Endothelial cell of umbilical vein (primary cell): ENCODE measurements at regions not wholly inside any gene's neighbourhood (a gene's known extent, or its start where the extent isn't known, plus 50 kb on each side); places are given as distances from the start of the nearest gene placed in this dataset.

Source experiments
- BruUV-seq: library from RNA; stranded (reverse); fragments of 400-500 nt; replicated peaks from 2 replicates; lab custom pipeline; 2021; lab: Mats Ljungman, UMichigan
- CTCF ChIA-PET: fragments of 300-600, 350-600 bp; sonication (Branson Sonifier 250); formaldehyde crosslinking; loops from one replicate; lab custom pipeline; 2021; ENCODE audit warnings: antibody characterized with exemption, inconsistent platforms; lab: Charles Lee
- POLR2A ChIA-PET: fragments of 300-600, 350-600 bp; sonication (Branson Sonifier 250); formaldehyde crosslinking; loops from one replicate; lab custom pipeline; 2021; ENCODE audit warnings: antibody characterized with exemption, inconsistent platforms; lab: Charles Lee
- DNase-seq: peaks from one replicate; pipeline ENCODE4 v3.0.0-alpha.2; 2011; ENCODE audit warnings: low read depth, low spot score
- FAIRE-seq: peaks from 2 replicates; lab custom pipeline; 2011; peaks lifted over from hg19 to GRCh38; lab: Jason Lieb, UNC
- H2AFZ ChIP-seq: 2 replicates; pipeline ENCODE4 v1.6.0; 2012; ENCODE audit warnings: low read depth, low read length, control low read depth, inconsistent platforms
- H3K27ac ChIP-seq: 2 replicates; pipeline ENCODE4 v1.5.1; 2011; ENCODE audit warnings: low read depth, mild to moderate bottlenecking, control low read depth, low read length, moderate library complexity; ENCODE audit not compliant: insufficient read depth
- H3K27me3 ChIP-seq, 2 experiments: 2 replicates each; pipeline versions ENCODE4 v1.6.0 to v1.6.1; 2011; ENCODE audit warnings: low read length in 2 of 2, mixed read lengths in 1 of 2; ENCODE audit not compliant: control insufficient read depth in 2 of 2, insufficient read depth in 2 of 2
- H3K36me3 ChIP-seq, 2 experiments: 2 replicates in 1 of 2; 3 replicates in 1 of 2; pipeline ENCODE4 v1.5.1; 2011; ENCODE audit warnings: low read length in 2 of 2, mild to moderate bottlenecking in 1 of 2, moderate library complexity in 1 of 2; ENCODE audit not compliant: control insufficient read depth in 2 of 2, insufficient read depth in 2 of 2; ENCODE audit errors: extremely low read depth in 1 of 2
- H3K4me1 ChIP-seq: 3 replicates; pipeline ENCODE4 v1.5.1; 2011; ENCODE audit warnings: mild to moderate bottlenecking, low read length; ENCODE audit not compliant: control insufficient read depth, insufficient read depth; ENCODE audit errors: extremely low read depth
- H3K4me2 ChIP-seq: 2 replicates; pipeline ENCODE4 v1.6.1; 2011; ENCODE audit warnings: low read length, control low read depth, mixed read lengths; ENCODE audit not compliant: insufficient read depth
- H3K4me3 ChIP-seq, 3 experiments: fragments of 200-600 bp in 1 of 3; sonication (generic), shearing (Covaris generic) in 1 of 3; replicated peaks in 1 of 3; 2 replicates each; pipeline ENCODE4 v1.5.1; 2011 to 2016; ENCODE audit warnings: control low read depth in 3 of 3, low read length in 3 of 3, mild to moderate bottlenecking in 2 of 3, inconsistent platforms in 1 of 3, low read depth in 1 of 3, moderate library complexity in 1 of 3; ENCODE audit not compliant: insufficient read depth in 1 of 3
- H3K79me2 ChIP-seq: 2 replicates; pipeline ENCODE4 v1.6.0; 2012; ENCODE audit warnings: low read length, inconsistent platforms; ENCODE audit not compliant: control insufficient read depth, insufficient read depth
- H3K9ac ChIP-seq: replicated peaks from 2 replicates; pipeline ENCODE3; 2011; ENCODE audit warnings: low read length, control low read depth; ENCODE audit not compliant: insufficient read depth; ENCODE audit errors: extremely low read depth
- H3K9me1 ChIP-seq: replicated peaks from 3 replicates; pipeline ENCODE4 v1.6.0; 2011; ENCODE audit warnings: mild to moderate bottlenecking, low read length; ENCODE audit not compliant: control insufficient read depth, insufficient read depth; ENCODE audit errors: extremely low read depth
- H3K9me3 ChIP-seq: replicated peaks from 2 replicates; pipeline ENCODE4 v1.5.1; 2012; ENCODE audit warnings: low read length, inconsistent platforms; ENCODE audit not compliant: control insufficient read depth, insufficient read depth
- H4K20me1 ChIP-seq: replicated peaks from 2 replicates; pipeline ENCODE3; 2011; ENCODE audit warnings: mild to moderate bottlenecking, low read length; ENCODE audit not compliant: control insufficient read depth, insufficient read depth; ENCODE audit errors: extremely low read depth
- FOS ChIP-seq: IDR thresholded peaks from 2 replicates; pipeline ENCODE4 v1.6.1; 2011; ENCODE audit warnings: mild to moderate bottlenecking, low read length, moderate library complexity, borderline replicate concordance; ENCODE audit not compliant: insufficient read depth
- GATA2 ChIP-seq: IDR thresholded peaks from 2 replicates; pipeline ENCODE4 v1.7.0; 2011; ENCODE audit warnings: low read depth, mild to moderate bottlenecking, moderate library complexity, mixed read lengths, low read length; ENCODE audit not compliant: insufficient read length, insufficient read depth
- MYC ChIP-seq: IDR thresholded peaks from one replicate; pipeline ENCODE4 v1.6.1; 2011; ENCODE audit warnings: mild to moderate bottlenecking, low read depth, low read length
- POLR2A ChIP-seq: IDR thresholded peaks from 2 replicates; pipeline ENCODE4 v1.6.1; 2012; ENCODE audit warnings: low read depth, mild to moderate bottlenecking, control low read depth, low read length
- POLR2AphosphoS5 ChIP-seq: IDR thresholded peaks from 2 replicates; pipeline ENCODE4 v1.6.1; 2012; ENCODE audit warnings: low read depth, mild to moderate bottlenecking, control low read depth, low read length, moderate library complexity; ENCODE audit not compliant: insufficient read depth
- dilution Hi-C: fragments of 300-500 bp; cut with MboI; formaldehyde crosslinking; loops from one replicate; pipeline ENCODE4 v1.15.0; 2019; ENCODE audit warnings: low sequenced_read_pairs; ENCODE audit not compliant: extremely low pct_ligation_motif_present
- intact Hi-C: fragments of 100-400 bp; cut with micrococcal nuclease; formaldehyde crosslinking; loops from one replicate; pipeline ENCODE4 v1.10.0; 2022
- TF ChIP-seq, protein P1 (sequence below): IDR thresholded peaks from 2 replicates; pipeline ENCODE4 v1.6.1; 2011; ENCODE audit not compliant: insufficient read depth, insufficient read length

DNA sequence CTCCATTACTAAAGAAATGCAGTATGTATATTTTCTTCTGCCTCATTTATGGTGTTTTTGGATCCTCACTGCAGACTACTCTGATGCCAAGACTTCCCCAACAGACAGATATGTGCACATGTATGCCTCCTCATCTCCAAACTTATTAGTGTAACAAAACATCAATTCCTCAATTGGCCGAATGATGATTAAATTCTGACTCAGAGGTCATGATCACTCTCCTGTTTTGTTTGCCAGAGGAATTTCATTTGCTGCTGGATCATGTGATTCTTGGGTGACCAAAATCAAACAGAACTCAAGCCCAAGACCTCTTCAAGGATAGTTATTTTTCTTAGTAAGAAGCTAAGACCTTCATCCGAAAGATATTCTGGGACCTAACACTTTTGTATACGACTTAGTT lies 227.6 kb downstream of the LMO4 start:
- dilution Hi-C loops = no loop called here
- TF ChIP-seq GATA2 = no peak
- no peak for TF ChIP-seq FOS
- no peak for TF ChIP-seq POLR2AphosphoS5
- no peak for TF ChIP-seq MYC
- FAIRE-seq (no peak), DNase-seq (no peak)
- Histone ChIP-seq H3K9me3 (no peaks in the 10 kb centered on the region), H4K20me1 (no peaks in the 10 kb centered on the region), H3K9ac (no peak overlapping the region), H2AFZ (no peak overlapping the region), H3K4me3 (no peak overlapping the region), H3K27me3 (no peaks in the 10 kb centered on the region), H3K27ac (no peak overlapping the region), H3K9me1 (no peaks in the 10 kb centered on the region), H3K79me2 (no peaks in the 10 kb centered on the region), H3K4me2 (no peak overlapping the region), H3K4me1 (no peaks in the 10 kb centered on the region), H3K36me3 (no peaks in the 10 kb centered on the region)
- intact Hi-C loops = no loop called here
- CTCF ChIA-PET = no interaction called here
- BruUV-seq = no TSS peak
- POLR2A ChIA-PET = no interaction called here

DNA sequence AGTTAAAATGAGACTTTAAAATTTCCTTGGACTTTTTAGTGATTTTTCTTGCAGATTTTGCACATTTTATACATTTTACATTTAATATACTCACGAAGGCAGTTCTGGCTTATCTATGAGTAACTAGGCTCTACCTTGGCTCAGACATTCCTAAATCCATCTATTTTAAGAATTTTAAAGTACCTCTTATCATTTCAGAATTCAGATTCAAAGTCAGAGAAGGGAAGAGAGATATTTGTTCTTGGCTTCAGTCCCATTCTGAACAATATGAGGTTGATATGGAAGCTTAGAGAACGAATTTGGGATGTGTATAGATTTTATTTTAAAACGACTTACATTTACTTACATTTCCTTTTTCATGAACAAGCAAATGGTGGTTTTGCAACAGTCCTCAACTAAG lies 230.2 kb downstream of the LMO4 start:
- no peaks in the 10 kb centered on the region for H3K9me3 ChIP-seq

More for the DNA sequence above, 230.2 kb downstream of the LMO4 start:
- ChIA-PET POLR2A (no interaction called here), CTCF (no interaction called here)
- H3K36me3 ChIP-seq = no peaks in the 10 kb centered on the region
- no peak overlapping the region for H3K9ac ChIP-seq
- H2AFZ ChIP-seq = no peak overlapping the region
- dilution Hi-C loops = no loop called here
- no peaks in the 10 kb centered on the region for H3K9me1 ChIP-seq
- no peaks in the 10 kb centered on the region for H3K4me1 ChIP-seq
- intact Hi-C loops = no loop called here
- FAIRE-seq (no peak), DNase-seq (no peak)
- H4K20me1 ChIP-seq = no peaks in the 10 kb centered on the region
- no peaks in the 10 kb centered on the region for H3K27me3 ChIP-seq
- TF ChIP-seq POLR2A = no peak
- TF ChIP-seq, protein P1, sequence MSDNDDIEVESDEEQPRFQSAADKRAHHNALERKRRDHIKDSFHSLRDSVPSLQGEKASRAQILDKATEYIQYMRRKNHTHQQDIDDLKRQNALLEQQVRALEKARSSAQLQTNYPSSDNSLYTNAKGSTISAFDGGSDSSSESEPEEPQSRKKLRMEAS = no peak
- BruUV-seq = no TSS peak
- no peak overlapping the region for H3K4me2 ChIP-seq
- no peaks in the 10 kb centered on the region for H3K79me2 ChIP-seq
- no peak overlapping the region for H3K4me3 ChIP-seq
- H3K27ac ChIP-seq = no peak overlapping the region
